CD4-positive, CD25-positive, alpha-beta regulatory T cell (primary cell): ENCODE measurements at regions not wholly inside any gene's neighbourhood (a gene's known extent, or its start where the extent isn't known, plus 50 kb on each side); places are given as distances from the start of the nearest gene placed in this dataset.
"Not testable (repeated sequence)": the region's sequence is repeated elsewhere in the genome, so short reads cannot be mapped to it uniquely, and the experiment has no call there.

Experiments used
- ATAC-seq, 2 donors: fragments of 150-1000 bp; cut with Tn5 transposase; one replicate each; pipeline ENCODE4 v1.10.0; 2021; ENCODE audit warnings: low read depth in 2 of 2, moderate number of reproducible peaks in 2 of 2, moderate library complexity in 1 of 2
- DNase-seq, 3 donors: peaks; one replicate each; pipeline versions ENCODE4 v3.0.0 to v3.0.0-alpha.2; 2012 to 2022; ENCODE audit warnings: mixed read lengths in 1 of 3
- H3K27ac ChIP-seq: one replicate; pipeline ENCODE4 v1.7.0; 2013; ENCODE audit warnings: mild to moderate bottlenecking, low read length; ENCODE audit not compliant: insufficient read depth, poor library complexity, severe bottlenecking
- H3K27me3 ChIP-seq: one replicate; pipeline ENCODE4 v1.7.0; 2013; ENCODE audit warnings: low read length; ENCODE audit not compliant: control insufficient read depth, insufficient read depth
- H3K36me3 ChIP-seq: one replicate; pipeline ENCODE4 v1.7.0; 2013; ENCODE audit warnings: mild to moderate bottlenecking, low read length, moderate library complexity; ENCODE audit not compliant: control insufficient read depth, insufficient read depth
- H3K4me1 ChIP-seq: 2 replicates; pipeline ENCODE4 v1.7.0; 2013; ENCODE audit warnings: mild to moderate bottlenecking, low read length; ENCODE audit not compliant: insufficient read depth, control insufficient read depth, poor library complexity, severe bottlenecking
- H3K4me3 ChIP-seq: one replicate; pipeline ENCODE4 v1.7.0; 2013; ENCODE audit warnings: low read depth, mild to moderate bottlenecking, low read length, moderate library complexity
- H3K9me3 ChIP-seq, 2 experiments: 1 replicate in 1 of 2; 2 replicates in 1 of 2; pipeline ENCODE4 v1.7.0; 2013; ENCODE audit warnings: low read length in 2 of 2, mild to moderate bottlenecking in 1 of 2, moderate library complexity in 1 of 2; ENCODE audit not compliant: control insufficient read depth in 2 of 2
- H3K27ac Mint-ChIP-seq, 3 donors: one replicate each; pipeline ENCODE4 v1.8.0; 2020 to 2022; ENCODE audit warnings: mild to moderate bottlenecking in 3 of 3, mixed read lengths in 3 of 3, moderate library complexity in 2 of 3
- H3K27me3 Mint-ChIP-seq: one replicate; pipeline ENCODE4 v1.8.0; 2022; ENCODE audit warnings: mild to moderate bottlenecking, mixed read lengths
- H3K36me3 Mint-ChIP-seq: one replicate; pipeline ENCODE4 v1.8.0; 2020; ENCODE audit warnings: mixed read lengths
- H3K4me1 Mint-ChIP-seq, 4 donors: one replicate each; pipeline ENCODE4 v1.8.0; 2020 to 2022; ENCODE audit warnings: mixed read lengths in 4 of 4, mild to moderate bottlenecking in 1 of 4
- H3K4me3 Mint-ChIP-seq, 4 donors: one replicate each; pipeline ENCODE4 v1.8.0; 2020 to 2022; ENCODE audit warnings: mild to moderate bottlenecking in 4 of 4, mixed read lengths in 4 of 4, moderate library complexity in 3 of 4
- H3K9me3 Mint-ChIP-seq, 7 donors: one replicate each; pipeline ENCODE4 v1.8.0; 2020 to 2022; ENCODE audit warnings: mixed read lengths in 7 of 7, mild to moderate bottlenecking in 3 of 7, moderate library complexity in 2 of 7

DNA sequence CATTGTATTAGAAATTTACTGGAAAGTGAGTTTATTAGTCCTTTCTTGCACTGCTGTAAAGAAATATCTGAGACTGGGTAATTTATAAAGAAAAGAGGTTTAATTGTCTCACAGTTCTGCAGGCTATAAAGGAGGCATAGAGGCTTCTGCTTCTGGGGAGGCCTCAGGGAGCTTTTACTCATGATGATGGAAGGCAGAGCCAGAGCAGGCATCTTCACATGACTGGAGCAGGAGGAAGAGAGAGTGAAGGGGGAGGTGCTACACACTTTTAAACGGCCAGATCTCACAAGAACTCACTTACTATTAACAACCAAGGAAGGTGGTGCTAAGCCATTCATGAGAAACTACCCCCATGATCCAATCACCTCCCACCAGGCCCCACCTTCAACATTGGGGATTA, 112.7 kb upstream of the NUTM2F start:
- peaks cover 30% of the 10 kb centered on the region for H3K36me3 Mint-ChIP-seq
- not testable (repeated sequence) for ATAC-seq, H3K27ac ChIP-seq, H3K4me1 ChIP-seq, H3K27me3 Mint-ChIP-seq, H3K4me3 Mint-ChIP-seq, H3K9me3 ChIP-seq, H3K27me3 ChIP-seq, H3K4me3 ChIP-seq, DNase-seq, H3K9me3 Mint-ChIP-seq
- peaks cover 17% of the 10 kb centered on the region for H3K36me3 ChIP-seq
- peaks cover 4 to 18% (median 7%) of the 10 kb centered on the region in 4 donors for H3K4me1 Mint-ChIP-seq
- H3K27ac Mint-ChIP-seq, result peak overlapping the region in 1 of 3 donors; percentile 50

DNA sequence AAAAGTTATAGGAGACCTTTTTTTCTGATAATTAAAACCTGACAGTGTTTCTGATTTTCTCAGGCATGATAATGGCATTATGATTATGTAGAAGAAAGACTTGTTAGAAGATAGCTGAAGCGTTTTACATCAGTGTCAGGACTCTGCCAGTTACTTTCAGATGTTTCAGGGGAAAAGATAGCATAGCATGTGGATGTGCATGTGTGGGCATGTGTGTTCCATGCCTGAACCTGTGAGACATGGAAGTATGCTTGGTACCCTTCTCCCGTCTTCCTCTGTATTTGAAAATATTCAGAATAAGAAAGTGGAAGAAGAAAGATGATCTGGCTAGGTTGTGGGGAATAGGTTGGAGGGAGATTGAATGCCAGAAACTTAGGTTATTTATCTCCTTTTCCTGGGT, 113.1 kb upstream of the PCAT7 start:
- H3K36me3 ChIP-seq, result peaks cover 17% of the 10 kb centered on the region
- no peaks in the 10 kb centered on the region for H3K9me3 Mint-ChIP-seq
- no peak overlapping the region for H3K27ac ChIP-seq
- DNase-seq, result no peak
- ATAC-seq, result no peak
- H3K9me3 ChIP-seq, result no peaks in the 10 kb centered on the region
- no peaks in the 10 kb centered on the region for H3K4me1 ChIP-seq
- H3K27me3 ChIP-seq, result no peaks in the 10 kb centered on the region
- H3K4me3 Mint-ChIP-seq, result no peak overlapping the region
- peaks cover 37% of the 10 kb centered on the region for H3K36me3 Mint-ChIP-seq
- H3K27ac Mint-ChIP-seq, result peak overlapping the region in 1 of 3 donors; percentile 50
- no peak overlapping the region for H3K4me3 ChIP-seq
- H3K4me1 Mint-ChIP-seq, result peaks cover 4 to 14% (median 8%) of the 10 kb centered on the region in 4 donors
- no peaks in the 10 kb centered on the region for H3K27me3 Mint-ChIP-seq

DNA sequence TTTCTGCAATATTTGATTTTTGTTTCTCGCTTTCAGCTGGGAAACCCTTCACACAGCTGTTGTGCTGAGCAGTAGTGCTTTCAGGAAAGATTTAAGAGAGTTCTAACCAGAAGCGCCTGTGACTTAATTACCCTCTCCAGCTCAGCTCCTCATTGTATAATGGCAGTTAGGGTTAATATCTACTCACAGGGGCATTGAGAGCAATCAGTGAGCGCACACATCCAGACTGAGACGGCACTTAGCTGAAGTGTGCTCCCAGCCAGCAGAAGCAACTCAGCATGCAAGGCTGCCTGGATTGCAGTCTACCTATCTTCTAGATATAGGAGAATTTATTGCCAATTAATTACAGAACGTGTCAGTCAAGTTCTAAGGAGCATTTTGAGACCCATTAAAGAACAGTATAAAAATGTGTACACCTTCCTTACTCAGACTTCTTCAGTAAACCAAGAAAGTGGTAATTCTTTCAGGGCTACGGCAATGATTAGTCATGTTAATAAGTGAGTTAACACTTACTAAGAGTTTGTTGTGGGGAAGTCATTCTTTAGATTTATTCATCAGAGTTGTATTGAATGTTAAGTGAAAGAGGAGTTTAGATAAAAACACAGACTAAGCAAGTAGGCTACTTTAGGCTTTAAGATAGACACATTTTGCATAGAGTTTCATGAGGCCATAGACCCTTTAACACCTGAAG, 111.7 kb upstream of the PCAT7 start:
- no peaks in the 10 kb centered on the region for H3K27me3 ChIP-seq
- no peak overlapping the region for H3K27ac ChIP-seq
- H3K27me3 Mint-ChIP-seq, result no peaks in the 10 kb centered on the region
- DNase-seq (no peak), ATAC-seq (no peak)
- H3K4me3 ChIP-seq, result no peak overlapping the region
- no peaks in the 10 kb centered on the region for H3K9me3 ChIP-seq
- no peak overlapping the region for H3K4me3 Mint-ChIP-seq
- H3K27ac Mint-ChIP-seq, result peak overlapping the region in 1 of 3 donors; percentile 56
- no peaks in the 10 kb centered on the region for H3K4me1 ChIP-seq
- peaks cover 25% of the 10 kb centered on the region for H3K36me3 ChIP-seq
- H3K36me3 Mint-ChIP-seq, result peaks cover 42% of the 10 kb centered on the region
- H3K9me3 Mint-ChIP-seq, result no peaks in the 10 kb centered on the region
- H3K4me1 Mint-ChIP-seq, result peaks cover 4 to 13% (median 8%) of the 10 kb centered on the region in 4 donors

DNA sequence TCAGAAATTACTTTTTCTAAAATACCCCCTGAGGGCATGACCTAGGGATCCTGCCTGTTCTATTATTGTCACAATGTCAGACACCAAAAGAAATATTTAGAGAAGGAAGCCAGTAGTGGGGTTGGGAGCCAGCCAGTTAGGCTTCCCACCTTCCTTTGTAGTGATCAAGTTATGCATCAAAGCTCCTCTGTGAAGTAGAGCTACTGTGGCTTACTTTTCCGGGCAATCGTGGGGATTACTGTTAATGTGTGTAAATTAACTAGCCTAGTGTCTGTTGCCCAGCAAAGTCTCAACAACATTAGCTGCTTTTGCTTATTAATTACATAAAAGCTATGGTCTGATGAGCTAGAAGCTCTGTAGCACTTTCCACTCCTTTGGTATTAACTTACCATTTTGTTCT, 109.0 kb upstream of the PCAT7 start:
- no peak for DNase-seq
- Mint-ChIP-seq H3K27ac (peak overlapping the region in 2 of 3 donors; percentile 36 to 69), H3K27me3 (no peaks in the 10 kb centered on the region), H3K4me1 (peaks cover 0 to 13% (median 3%) of the 10 kb centered on the region in 4 donors), H3K4me3 (no peak overlapping the region), H3K36me3 (peaks cover 45% of the 10 kb centered on the region), H3K9me3 (no peaks in the 10 kb centered on the region)
- peaks cover 35% of the 10 kb centered on the region for H3K36me3 ChIP-seq
- no peaks in the 10 kb centered on the region for H3K9me3 ChIP-seq
- no peaks in the 10 kb centered on the region for H3K27me3 ChIP-seq
- H3K27ac ChIP-seq, result no peak overlapping the region
- H3K4me3 ChIP-seq, result no peak overlapping the region
- ATAC-seq, result no peak
- H3K4me1 ChIP-seq, result no peaks in the 10 kb centered on the region

DNA sequence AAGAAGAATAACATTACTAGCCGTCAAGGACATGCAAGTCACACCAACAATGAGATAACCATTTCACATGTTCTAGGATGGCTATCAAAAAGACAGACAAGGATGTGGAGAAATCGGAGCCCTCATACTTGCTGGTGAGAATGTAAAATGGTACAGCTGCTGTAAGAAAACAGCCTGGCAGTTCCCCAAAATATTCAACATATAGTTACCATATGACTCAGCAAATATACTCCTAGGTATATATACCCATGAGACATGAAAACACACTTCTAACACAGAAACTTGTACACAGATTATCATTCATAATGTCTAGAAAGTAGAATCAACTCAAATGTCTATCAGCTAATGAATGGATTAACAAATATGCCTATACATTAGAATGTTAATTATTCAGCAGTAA, 105.4 kb upstream of the PCAT7 start:
- no peaks in the 10 kb centered on the region for H3K9me3 Mint-ChIP-seq
- Histone ChIP-seq H3K4me1 (no peaks in the 10 kb centered on the region), H3K9me3 (no peaks in the 10 kb centered on the region), H3K27ac (no peak overlapping the region), H3K27me3 (no peaks in the 10 kb centered on the region), H3K4me3 (no peak overlapping the region), H3K36me3 (peaks cover 41% of the 10 kb centered on the region)
- no peaks in the 10 kb centered on the region for H3K27me3 Mint-ChIP-seq
- no peak overlapping the region for H3K27ac Mint-ChIP-seq
- no peak overlapping the region for H3K4me3 Mint-ChIP-seq
- H3K4me1 Mint-ChIP-seq, result peaks cover 0 to 6% (median 1%) of the 10 kb centered on the region in 4 donors
- DNase-seq, result no peak
- H3K36me3 Mint-ChIP-seq, result peaks cover 43% of the 10 kb centered on the region
- ATAC-seq, result no peak

DNA sequence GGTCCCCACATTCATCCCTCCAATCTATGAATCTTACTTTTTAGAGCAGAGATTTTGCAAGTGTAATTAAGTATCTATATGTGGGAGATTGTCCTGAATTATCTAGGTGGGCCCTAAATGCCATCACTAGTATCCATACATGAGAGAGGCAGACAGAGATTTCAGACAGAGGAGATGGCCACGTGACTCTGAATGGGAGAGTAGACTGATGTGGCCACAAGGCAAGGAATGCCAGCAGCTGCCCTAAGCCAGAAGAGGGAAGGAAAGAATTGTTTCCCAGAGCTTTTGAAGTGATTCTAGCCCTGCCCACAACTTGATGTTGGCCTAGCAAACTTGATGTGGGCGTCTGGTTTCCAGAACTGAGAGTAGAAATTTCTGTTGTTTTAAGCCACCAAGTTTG, 90.1 kb upstream of the PCAT7 start:
- Mint-ChIP-seq H3K9me3 (peaks cover 5 to 49% (median 20%) of the 10 kb centered on the region in 7 donors), H3K4me1 (no peaks in the 10 kb centered on the region), H3K27ac (no peak overlapping the region), H3K27me3 (no peaks in the 10 kb centered on the region), H3K4me3 (no peak overlapping the region), H3K36me3 (peaks cover 24% of the 10 kb centered on the region)
- no peaks in the 10 kb centered on the region for H3K27me3 ChIP-seq
- peaks cover 27% of the 10 kb centered on the region for H3K36me3 ChIP-seq
- peaks cover 26 to 53% of the 10 kb centered on the region in 2 experiments for H3K9me3 ChIP-seq
- no peak for ATAC-seq
- no peak for DNase-seq
- no peak overlapping the region for H3K27ac ChIP-seq
- H3K4me3 ChIP-seq, result no peak overlapping the region
- H3K4me1 ChIP-seq, result no peaks in the 10 kb centered on the region

DNA sequence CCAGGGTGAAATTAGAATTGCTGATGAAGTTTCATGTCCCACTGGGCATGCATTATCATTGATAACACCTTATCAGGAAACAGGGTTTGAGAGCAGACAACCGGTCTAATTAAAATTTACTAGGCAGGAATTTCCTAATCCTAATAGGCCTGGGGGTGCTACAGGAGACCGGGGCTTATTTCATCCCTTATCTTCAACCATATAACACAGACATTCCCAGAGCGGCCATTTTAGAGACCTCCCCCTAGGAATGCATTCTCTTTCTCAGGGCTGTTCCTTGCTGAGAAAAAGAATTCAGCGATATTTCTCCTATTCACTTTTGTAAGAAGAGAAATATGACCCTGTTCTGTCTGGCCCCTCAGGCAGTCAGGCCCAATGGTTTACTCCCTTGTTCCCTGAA, 82.8 kb upstream of the PCAT7 start:
- not testable (repeated sequence) for H3K4me1 Mint-ChIP-seq, DNase-seq, H3K36me3 ChIP-seq, H3K4me3 Mint-ChIP-seq, H3K36me3 Mint-ChIP-seq, H3K4me3 ChIP-seq, H3K27ac ChIP-seq, H3K27ac Mint-ChIP-seq, H3K4me1 ChIP-seq, ATAC-seq, H3K27me3 ChIP-seq
- Mint-ChIP-seq H3K27me3 (peaks cover 21% of the 10 kb centered on the region), H3K9me3 (peaks cover 0 to 32% (median 13%) of the 10 kb centered on the region in 7 donors)
- H3K9me3 ChIP-seq, result peaks cover 7 to 30% of the 10 kb centered on the region in 2 experiments

DNA sequence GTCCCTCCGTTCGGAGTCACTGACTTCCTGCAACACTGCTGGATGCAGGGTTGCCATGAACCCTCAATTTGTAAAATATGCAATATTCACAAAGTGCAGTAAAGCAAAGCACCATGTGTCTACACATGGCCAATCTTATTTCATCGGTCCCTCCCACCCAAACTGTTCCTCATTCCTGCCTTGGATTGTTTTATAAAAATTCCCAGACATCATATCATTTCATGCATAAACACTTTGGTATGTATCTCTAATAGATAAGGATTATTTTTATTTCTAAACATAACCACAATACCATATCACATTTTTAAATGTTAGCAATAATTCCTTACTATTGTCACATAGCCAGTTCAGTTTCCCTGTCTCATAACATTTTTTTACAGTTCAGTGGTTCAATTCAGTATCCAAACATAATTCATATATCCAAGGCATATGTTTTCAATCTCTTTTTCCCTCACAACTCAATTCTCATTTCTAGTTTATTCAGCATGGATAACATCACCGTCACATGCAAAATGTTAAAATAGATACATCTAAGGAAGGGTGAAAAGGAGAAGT, 82.0 kb upstream of the PCAT7 start:
- H3K9me3 ChIP-seq, result peaks cover 7 to 27% of the 10 kb centered on the region in 2 experiments
- H3K36me3 ChIP-seq, result no peaks in the 10 kb centered on the region
- H3K27ac ChIP-seq, result no peak overlapping the region
- Mint-ChIP-seq H3K27me3 (peaks cover 22% of the 10 kb centered on the region), H3K4me3 (no peak overlapping the region), H3K36me3 (no peaks in the 10 kb centered on the region), H3K4me1 (no peaks in the 10 kb centered on the region), H3K27ac (no peak overlapping the region), H3K9me3 (peaks cover 0 to 25% (median 10%) of the 10 kb centered on the region in 7 donors)
- H3K27me3 ChIP-seq, result peaks cover 3% of the 10 kb centered on the region
- DNase-seq (no peak), ATAC-seq (no peak)
- H3K4me1 ChIP-seq, result no peaks in the 10 kb centered on the region
- H3K4me3 ChIP-seq, result no peak overlapping the region
